Urinary bladder (tissue), 3 donors: ENCODE measurements at regions not wholly inside any gene's neighbourhood (a gene's known extent, or its start where the extent isn't known, plus 50 kb on each side); places are given as distances from the start of the nearest gene placed in this dataset.

Source experiments
- DNase-seq: peaks from one replicate; pipeline ENCODE4 v3.0.0-alpha.2; 2015; ENCODE audit errors: extremely low spot score
- H3K27ac ChIP-seq: one replicate; pipeline ENCODE4 v1.5.1; 2013; ENCODE audit warnings: low read depth, mild to moderate bottlenecking, moderate library complexity
- H3K36me3 ChIP-seq: one replicate; pipeline ENCODE4 v1.6.1; 2013; ENCODE audit warnings: mild to moderate bottlenecking, moderate library complexity; ENCODE audit not compliant: insufficient read depth
- H3K4me1 ChIP-seq: one replicate; pipeline ENCODE4 v1.6.1; 2013; ENCODE audit warnings: mild to moderate bottlenecking, moderate library complexity; ENCODE audit not compliant: insufficient read depth
- H3K4me3 ChIP-seq: one replicate; pipeline ENCODE4 v1.5.1; 2013; ENCODE audit warnings: low read depth, low read length
- WGBS: extraction: QIAGEN DNeasy Blood & Tissue Kit; methylation state at CpG from one replicate; pipeline ENCODE4 v1.1.7; 2013; 5-methylcytosine and 5-hydroxymethylcytosine counted together
- donor health status: healthy with polysubstance abuse.
- donor health status: healthy.

- Histone ChIP-seq H3K27ac (peak overlapping the region; percentile 0), H3K4me3 (no peak overlapping the region), H3K36me3 (no peaks in the 10 kb centered on the region), H3K4me1 (no peaks in the 10 kb centered on the region)
- DNase-seq, result peak; percentile 37
- WGBS, result 0% methylated on average over 2 of the region's 2 CpGs
Observed at GRCh38 chrX:67780694-67781109, 236.9 kb downstream of the AR start.

GRCh38 chrX:67781132-67781531 is 237.3 kb downstream of the AR start:
- DNase-seq, result no peak
- Histone ChIP-seq H3K4me3 (no peak overlapping the region), H3K36me3 (no peaks in the 10 kb centered on the region), H3K27ac (no peak overlapping the region), H3K4me1 (no peaks in the 10 kb centered on the region)
- 16% methylated on average over 3 of the region's 3 CpGs for WGBS

GRCh38 chrX:67784712-67785111 is 240.9 kb downstream of the AR start:
- 85% methylated on average over 2 of the region's 2 CpGs for WGBS
- DNase-seq, result no peak
- Histone ChIP-seq H3K36me3 (no peaks in the 10 kb centered on the region), H3K27ac (no peak overlapping the region), H3K4me1 (no peaks in the 10 kb centered on the region), H3K4me3 (no peak overlapping the region)

DNA sequence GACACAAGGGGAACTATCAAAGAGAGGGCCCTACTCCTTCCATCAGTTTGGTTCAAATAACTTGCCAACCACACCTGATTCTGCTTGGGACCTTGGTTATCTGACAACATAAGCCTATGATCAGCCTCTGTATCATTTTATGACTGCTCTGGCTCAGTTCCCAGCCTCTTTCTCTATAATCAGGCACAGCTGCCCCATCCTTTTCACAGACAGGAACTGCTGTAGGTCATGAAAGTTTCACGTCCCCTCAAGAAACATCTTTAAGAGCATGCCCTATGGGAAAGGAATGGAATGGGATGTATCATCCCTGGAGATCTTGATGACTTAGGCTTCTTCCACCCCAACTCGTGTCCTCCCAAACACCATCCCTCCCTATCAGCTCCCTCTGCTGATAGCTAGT is 243.4 kb downstream of the AR start:
- 24% methylated on average over 2 of the region's 2 CpGs for WGBS
- Histone ChIP-seq H3K27ac (no peak overlapping the region), H3K4me3 (no peak overlapping the region), H3K36me3 (no peaks in the 10 kb centered on the region), H3K4me1 (no peaks in the 10 kb centered on the region)
- DNase-seq, result no peak

- Histone ChIP-seq H3K27ac (no peak overlapping the region), H3K36me3 (no peaks in the 10 kb centered on the region), H3K4me1 (no peaks in the 10 kb centered on the region), H3K4me3 (no peak overlapping the region)
- DNase-seq, result no peak
- 70% methylated on average over 2 of the region's 2 CpGs for WGBS
Observed at GRCh38 chrX:67789536-67789935, 245.7 kb downstream of the AR start.
